Nephron (organoid): ENCODE measurements at regions not wholly inside any gene's neighbourhood (a gene's known extent, or its start where the extent isn't known, plus 50 kb on each side); places are given as distances from the start of the nearest gene placed in this dataset.

ENCODE experiments used
- H3K27ac Mint-ChIP-seq, 3 experiments: 2 replicates each; pipeline ENCODE4 v1.8.0; 2020; ENCODE audit warnings: mixed read lengths in 3 of 3, mild to moderate bottlenecking in 2 of 3, moderate library complexity in 1 of 3
- H3K27me3 Mint-ChIP-seq: 2 replicates; pipeline ENCODE4 v1.8.0; 2021; ENCODE audit warnings: low read depth, mild to moderate bottlenecking, moderate library complexity, mixed read lengths
- H3K36me3 Mint-ChIP-seq: 2 replicates; pipeline ENCODE4 v1.8.0; 2020; ENCODE audit warnings: low read depth, mixed read lengths
- H3K4me1 Mint-ChIP-seq: 2 replicates; pipeline ENCODE4 v1.8.0; 2020; ENCODE audit warnings: mixed read lengths
- H3K4me3 Mint-ChIP-seq, 3 experiments: 2 replicates each; pipeline ENCODE4 v1.8.0; 2020; ENCODE audit warnings: mild to moderate bottlenecking in 3 of 3, mixed read lengths in 3 of 3, moderate library complexity in 2 of 3
- H3K9me3 Mint-ChIP-seq: 2 replicates; pipeline ENCODE4 v1.8.0; 2020; ENCODE audit warnings: mixed read lengths
- TF ChIP-seq, protein P1 (sequence below), 3 experiments: fragments of 200-600 bp; sonication (generic); IDR thresholded peaks; one replicate each; pipeline ENCODE4 v1.5.0; 2021; ENCODE audit warnings: antibody characterized with exemption in 3 of 3; ENCODE audit not compliant: unreplicated experiment in 3 of 3

DNA sequence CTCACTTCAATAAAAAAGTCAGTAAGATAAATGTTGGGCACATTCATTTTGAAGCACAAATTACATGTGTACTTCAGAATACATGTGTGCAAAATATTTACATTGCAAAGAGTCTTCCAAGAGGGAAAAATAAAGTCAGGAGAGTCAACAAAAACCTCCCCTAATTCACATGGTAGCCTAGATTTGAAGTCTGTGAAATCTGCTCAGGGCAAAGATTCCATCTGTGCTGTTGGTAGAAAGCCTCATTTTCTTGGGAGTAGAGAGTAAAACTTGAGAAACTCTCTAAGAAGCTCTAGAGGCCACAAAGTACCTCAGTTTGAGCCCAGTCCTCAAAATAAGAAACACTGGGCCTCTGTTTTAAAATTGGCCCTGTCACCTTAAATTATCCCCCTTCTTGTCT, 303.4 kb downstream of the RAB28 start:
- Mint-ChIP-seq H3K9me3 (no peaks in the 10 kb centered on the region), H3K27ac (no peak overlapping the region), H3K4me1 (peaks cover 24% of the 10 kb centered on the region), H3K36me3 (no peaks in the 10 kb centered on the region), H3K27me3 (no peaks in the 10 kb centered on the region), H3K4me3 (no peak overlapping the region)
- TF ChIP-seq, protein P1, sequence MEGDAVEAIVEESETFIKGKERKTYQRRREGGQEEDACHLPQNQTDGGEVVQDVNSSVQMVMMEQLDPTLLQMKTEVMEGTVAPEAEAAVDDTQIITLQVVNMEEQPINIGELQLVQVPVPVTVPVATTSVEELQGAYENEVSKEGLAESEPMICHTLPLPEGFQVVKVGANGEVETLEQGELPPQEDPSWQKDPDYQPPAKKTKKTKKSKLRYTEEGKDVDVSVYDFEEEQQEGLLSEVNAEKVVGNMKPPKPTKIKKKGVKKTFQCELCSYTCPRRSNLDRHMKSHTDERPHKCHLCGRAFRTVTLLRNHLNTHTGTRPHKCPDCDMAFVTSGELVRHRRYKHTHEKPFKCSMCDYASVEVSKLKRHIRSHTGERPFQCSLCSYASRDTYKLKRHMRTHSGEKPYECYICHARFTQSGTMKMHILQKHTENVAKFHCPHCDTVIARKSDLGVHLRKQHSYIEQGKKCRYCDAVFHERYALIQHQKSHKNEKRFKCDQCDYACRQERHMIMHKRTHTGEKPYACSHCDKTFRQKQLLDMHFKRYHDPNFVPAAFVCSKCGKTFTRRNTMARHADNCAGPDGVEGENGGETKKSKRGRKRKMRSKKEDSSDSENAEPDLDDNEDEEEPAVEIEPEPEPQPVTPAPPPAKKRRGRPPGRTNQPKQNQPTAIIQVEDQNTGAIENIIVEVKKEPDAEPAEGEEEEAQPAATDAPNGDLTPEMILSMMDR (IDR thresholded peaks at IDR 0.05; ENCODE audit: unreplicated experiment in 3 of 3), result no peak

DNA sequence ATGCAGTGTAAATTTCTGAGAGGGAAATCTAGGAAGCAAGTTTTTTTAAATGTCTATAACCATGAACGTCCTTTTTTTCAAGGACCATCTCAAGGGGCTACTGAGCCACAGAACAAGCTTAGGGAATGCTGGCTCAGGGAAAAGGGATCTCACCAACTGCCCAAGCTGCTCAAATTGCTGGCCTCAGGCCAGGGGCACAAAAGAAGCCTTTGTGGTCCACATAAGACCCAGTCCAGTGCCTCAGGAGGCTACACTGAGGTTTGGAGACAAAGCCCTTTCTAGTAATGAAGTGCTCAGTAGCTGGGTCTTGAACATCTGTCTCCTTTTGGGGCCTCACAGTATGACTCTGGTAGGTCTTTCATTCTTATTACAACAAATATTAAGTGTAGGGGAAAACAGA, 305.5 kb downstream of the RAB28 start:
- Mint-ChIP-seq H3K27me3 (no peaks in the 10 kb centered on the region), H3K27ac (no peak overlapping the region), H3K4me1 (peaks cover 35% of the 10 kb centered on the region), H3K36me3 (no peaks in the 10 kb centered on the region), H3K4me3 (no peak overlapping the region), H3K9me3 (no peaks in the 10 kb centered on the region)
- TF ChIP-seq, protein P1 (IDR thresholded peaks at IDR 0.05; ENCODE audit: unreplicated experiment in 3 of 3), result no peak

DNA sequence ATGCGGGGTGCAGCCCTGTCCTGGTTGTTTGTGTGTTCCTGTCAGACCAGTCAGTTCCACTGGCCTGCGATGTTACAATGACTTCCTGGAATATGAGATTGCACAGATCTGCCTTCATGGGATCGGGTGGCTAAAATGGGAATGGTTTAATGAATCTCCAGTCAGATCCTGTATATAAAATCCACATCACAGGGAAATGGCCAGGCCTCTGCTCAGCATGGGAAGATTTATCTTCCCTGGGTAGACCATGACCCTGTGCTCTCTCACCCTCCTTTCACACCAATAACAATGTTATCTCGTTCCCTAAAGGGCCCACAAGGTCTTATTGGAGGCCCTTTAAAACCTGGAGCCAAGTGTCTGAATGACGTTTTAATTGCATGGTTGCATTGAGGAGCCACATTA, 307.4 kb downstream of the RAB28 start:
- Mint-ChIP-seq H3K27me3 (no peaks in the 10 kb centered on the region), H3K4me3 (no peak overlapping the region), H3K4me1 (peaks cover 35% of the 10 kb centered on the region), H3K27ac (no peak overlapping the region), H3K9me3 (no peaks in the 10 kb centered on the region), H3K36me3 (no peaks in the 10 kb centered on the region)
- TF ChIP-seq, protein P1 (IDR thresholded peaks at IDR 0.05; ENCODE audit: unreplicated experiment in 3 of 3), result no peak

DNA sequence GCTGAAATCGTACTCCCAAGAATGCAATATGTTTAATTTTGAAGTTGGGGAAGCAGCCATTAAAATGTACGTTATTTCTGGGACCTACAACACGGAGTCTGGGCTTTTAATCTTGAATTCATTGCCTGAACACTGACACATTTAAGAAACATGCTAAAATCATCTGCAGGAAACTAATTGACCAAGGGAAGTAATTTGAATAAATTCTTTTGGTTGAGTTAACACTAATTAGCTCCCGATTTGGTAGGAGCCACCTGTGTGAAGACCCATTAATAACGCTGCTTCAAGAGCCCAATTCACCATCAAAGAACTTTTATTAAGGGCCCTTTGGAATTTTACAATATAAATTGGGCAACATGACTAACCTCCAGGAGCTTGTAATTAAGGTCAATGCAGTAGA, 309.2 kb downstream of the RAB28 start:
- Mint-ChIP-seq H3K36me3 (no peaks in the 10 kb centered on the region), H3K4me3 (no peak overlapping the region), H3K9me3 (no peaks in the 10 kb centered on the region), H3K27me3 (no peaks in the 10 kb centered on the region), H3K27ac (peak overlapping the region in 2 of 3 experiments; percentile 5 to 21), H3K4me1 (peaks cover 38% of the 10 kb centered on the region)
- TF ChIP-seq, protein P1 (IDR thresholded peaks at IDR 0.05; ENCODE audit: unreplicated experiment in 3 of 3), result no peak

DNA sequence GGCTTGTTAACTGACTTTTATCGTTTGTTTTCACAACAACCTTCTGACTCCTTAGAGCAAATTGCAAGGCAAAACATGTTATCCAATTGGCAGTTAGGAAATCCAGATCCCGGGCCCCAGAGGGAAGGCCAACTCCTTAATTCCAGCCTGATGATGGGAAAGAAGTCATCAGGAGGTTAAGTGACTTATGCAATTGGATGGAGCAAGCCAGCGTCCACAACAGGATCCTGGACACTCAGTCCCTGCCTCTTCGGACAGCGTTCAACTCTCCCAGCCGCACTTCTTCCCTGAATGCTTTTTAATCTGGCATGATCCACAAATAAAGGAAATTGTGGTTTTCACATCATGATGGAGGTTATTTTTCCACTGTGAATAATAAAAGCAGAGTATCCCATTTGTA, 310.1 kb downstream of the RAB28 start:
- peak overlapping the region in 1 of 3 experiments; percentile 5 for H3K27ac Mint-ChIP-seq
- TF ChIP-seq, protein P1 (IDR thresholded peaks at IDR 0.05; ENCODE audit: unreplicated experiment in 3 of 3), result no peak
- H3K36me3 Mint-ChIP-seq, result no peaks in the 10 kb centered on the region
- H3K4me1 Mint-ChIP-seq, result peaks cover 41% of the 10 kb centered on the region
- no peak overlapping the region for H3K4me3 Mint-ChIP-seq
- H3K9me3 Mint-ChIP-seq, result no peaks in the 10 kb centered on the region
- H3K27me3 Mint-ChIP-seq, result no peaks in the 10 kb centered on the region

DNA sequence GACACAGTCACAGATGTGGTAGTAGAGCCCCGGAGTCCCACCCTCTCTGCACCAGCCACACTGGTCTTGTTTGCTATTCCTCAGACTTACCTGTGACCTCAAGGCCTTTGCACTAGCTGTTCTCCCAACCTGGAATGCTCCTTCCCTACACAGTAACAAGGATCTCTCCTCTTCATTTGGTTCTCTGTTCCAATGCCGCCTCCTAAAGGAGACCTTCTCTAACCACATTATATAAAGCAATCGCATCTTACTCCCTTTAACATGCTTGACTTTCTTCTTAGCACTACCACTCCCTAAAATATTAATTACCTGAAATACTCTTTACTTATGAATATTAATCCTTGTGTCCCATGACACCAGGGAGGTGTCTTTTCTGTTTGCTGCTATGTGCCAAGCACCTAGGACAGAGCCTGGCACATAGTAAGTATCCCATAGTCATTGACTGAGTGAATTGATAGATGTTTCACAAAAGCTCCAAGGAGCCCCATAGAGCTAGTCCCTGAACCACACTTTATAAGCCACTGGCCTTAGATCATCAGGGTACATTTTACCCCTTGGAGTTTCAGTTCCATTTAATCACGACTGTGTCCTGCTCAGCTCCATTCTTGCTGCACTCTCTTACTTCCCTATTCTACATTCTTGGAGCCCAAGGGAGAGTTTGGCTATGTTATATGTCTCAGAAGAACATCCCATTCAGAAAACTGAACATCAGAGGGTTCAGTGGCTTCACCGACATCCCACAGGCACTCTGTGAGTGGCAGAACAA, 312.7 kb downstream of the RAB28 start:
- TF ChIP-seq, protein P1 (IDR thresholded peaks at IDR 0.05; ENCODE audit: unreplicated experiment in 3 of 3), result no peak
- H3K9me3 Mint-ChIP-seq, result no peaks in the 10 kb centered on the region
- no peaks in the 10 kb centered on the region for H3K36me3 Mint-ChIP-seq
- H3K4me3 Mint-ChIP-seq, result no peak overlapping the region
- H3K4me1 Mint-ChIP-seq, result peaks cover 20% of the 10 kb centered on the region
- H3K27ac Mint-ChIP-seq, result no peak overlapping the region
- H3K27me3 Mint-ChIP-seq, result no peaks in the 10 kb centered on the region
